ENCODE measurements at regions not wholly inside any gene's neighbourhood (a gene's known extent, or its start where the extent isn't known, plus 50 kb on each side); places are given as distances from the start of the nearest gene placed in this dataset.

- H3K9ac ChIP-seq (ENCODE audit: insufficient read depth, low read length, poor library complexity, severe bottlenecking): no peak overlapping the region
- no peak overlapping the region for H3K4me3 ChIP-seq (replicated peaks in 1 of 3; ENCODE audit: low read depth in 2 of 3, low read length in 3 of 3)
- H3K79me2 ChIP-seq (ENCODE audit: insufficient read depth, low read length): no peaks in the 10 kb centered on the region
- Mint-ChIP-seq H3K4me3 (no peak overlapping the region), H3K27ac (no peak overlapping the region), H3K36me3 (no peaks in the 10 kb centered on the region), H3K27me3 (ENCODE audit: low read depth in 3 of 3) (peaks cover 0 to 3% (median 3%) of the 10 kb centered on the region in 3 donors), H3K9me3 (peaks cover 0 to 4% (median 0%) of the 10 kb centered on the region in 7 donors), H3K4me1 (no peaks in the 10 kb centered on the region)
- H3K27ac ChIP-seq (ENCODE audit: low read depth in 1 of 2, low read length in 2 of 2): no peak overlapping the region
- 68% methylated on average over 4 of the region's 5 CpGs for WGBS (ENCODE audit: insufficient coverage)
- H3K4me2 ChIP-seq (replicated peaks; ENCODE audit: extremely low read depth, low read length, poor library complexity, severe bottlenecking): no peak overlapping the region
- H2AFZ ChIP-seq (ENCODE audit: insufficient read depth, low read depth, low read length, poor library complexity, severe bottlenecking): no peak overlapping the region
- intact Hi-C loops (cut with micrococcal nuclease): no loop called here
- H3K36me3 ChIP-seq (replicated peaks in 1 of 2; ENCODE audit: control insufficient read depth in 1 of 2, insufficient read depth in 2 of 2, low read length in 2 of 2): no peaks in the 10 kb centered on the region
- H3K9me3 ChIP-seq (replicated peaks in 1 of 2; ENCODE audit: control insufficient read depth in 1 of 2, insufficient read depth in 1 of 2, low read length in 2 of 2): no peaks in the 10 kb centered on the region
- no peak for TF ChIP-seq CTCF (IDR thresholded peaks at IDR 0.05)
- no peak for DNase-seq
- no peaks in the 10 kb centered on the region for H4K20me1 ChIP-seq (ENCODE audit: insufficient read depth, low read length)
- no peaks in the 10 kb centered on the region for H3K27me3 ChIP-seq (ENCODE audit: control insufficient read depth in 2 of 2, insufficient read depth in 2 of 2, low read length in 2 of 2)
- H3K4me1 ChIP-seq (ENCODE audit: control insufficient read depth in 1 of 2, insufficient read depth in 2 of 2, low read length in 2 of 2): no peaks in the 10 kb centered on the region
Measured at GRCh38 chr12:115296613-115297198, 612.7 kb upstream of the TBX3 start.

DNA sequence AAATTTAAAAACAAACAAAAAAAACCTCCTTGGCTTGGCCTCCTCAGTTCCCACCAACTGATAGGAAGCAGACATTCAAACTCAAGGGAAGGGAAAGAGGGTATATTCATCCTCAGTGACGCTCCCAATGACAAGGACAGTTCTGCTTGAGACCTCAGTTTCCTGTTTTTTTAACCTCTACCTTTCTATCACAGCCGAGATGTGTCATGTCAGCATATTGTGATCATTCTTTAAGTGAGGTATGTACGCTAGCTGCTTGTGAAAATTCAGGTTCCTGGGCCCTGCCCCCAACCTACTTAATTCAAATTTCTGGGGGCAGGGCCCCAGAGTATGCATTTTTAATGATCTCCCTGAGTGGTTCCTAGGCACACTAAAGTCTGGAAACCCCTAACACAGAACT lies 611.9 kb upstream of the TBX3 start:
- no peak for DNase-seq
- intact Hi-C loops (cut with micrococcal nuclease): no loop called here
- H3K36me3 Mint-ChIP-seq: no peaks in the 10 kb centered on the region
- no peak for TF ChIP-seq CTCF (IDR thresholded peaks at IDR 0.05)
- H2AFZ ChIP-seq (ENCODE audit: insufficient read depth, low read depth, low read length, poor library complexity, severe bottlenecking): no peak overlapping the region
- H3K79me2 ChIP-seq (ENCODE audit: insufficient read depth, low read length): no peaks in the 10 kb centered on the region
- no peak overlapping the region for H3K27ac ChIP-seq (ENCODE audit: low read depth in 1 of 2, low read length in 2 of 2)
- WGBS (ENCODE audit: insufficient coverage): no CpG with 5 or more reads among the region's 3 CpGs
- no peaks in the 10 kb centered on the region for H3K4me1 Mint-ChIP-seq
- H3K4me2 ChIP-seq (replicated peaks; ENCODE audit: extremely low read depth, low read length, poor library complexity, severe bottlenecking): no peak overlapping the region
- no peaks in the 10 kb centered on the region for H3K27me3 ChIP-seq (ENCODE audit: control insufficient read depth in 2 of 2, insufficient read depth in 2 of 2, low read length in 2 of 2)
- no peaks in the 10 kb centered on the region for H4K20me1 ChIP-seq (ENCODE audit: insufficient read depth, low read length)
- no peaks in the 10 kb centered on the region for H3K9me3 ChIP-seq (replicated peaks in 1 of 2; ENCODE audit: control insufficient read depth in 1 of 2, insufficient read depth in 1 of 2, low read length in 2 of 2)
- H3K36me3 ChIP-seq (replicated peaks in 1 of 2; ENCODE audit: control insufficient read depth in 1 of 2, insufficient read depth in 2 of 2, low read length in 2 of 2): no peaks in the 10 kb centered on the region
- no peak overlapping the region for H3K9ac ChIP-seq (ENCODE audit: insufficient read depth, low read length, poor library complexity, severe bottlenecking)
- no peaks in the 10 kb centered on the region for H3K4me1 ChIP-seq (ENCODE audit: control insufficient read depth in 1 of 2, insufficient read depth in 2 of 2, low read length in 2 of 2)
- no peak overlapping the region for H3K27ac Mint-ChIP-seq
- H3K9me3 Mint-ChIP-seq: peaks cover 0 to 4% (median 2%) of the 10 kb centered on the region in 7 donors
- no peak overlapping the region for H3K4me3 ChIP-seq (replicated peaks in 1 of 3; ENCODE audit: low read depth in 2 of 3, low read length in 3 of 3)
- peaks cover 0 to 5% (median 3%) of the 10 kb centered on the region in 3 donors for H3K27me3 Mint-ChIP-seq (ENCODE audit: low read depth in 3 of 3)
- H3K4me3 Mint-ChIP-seq: no peak overlapping the region
